ENCODE measurements at regions not wholly inside any gene's neighbourhood (a gene's known extent, or its start where the extent isn't known, plus 50 kb on each side); places are given as distances from the start of the nearest gene placed in this dataset.

- H3K27ac ChIP-seq: no peak overlapping the region
- TF ChIP-seq, protein P1, sequence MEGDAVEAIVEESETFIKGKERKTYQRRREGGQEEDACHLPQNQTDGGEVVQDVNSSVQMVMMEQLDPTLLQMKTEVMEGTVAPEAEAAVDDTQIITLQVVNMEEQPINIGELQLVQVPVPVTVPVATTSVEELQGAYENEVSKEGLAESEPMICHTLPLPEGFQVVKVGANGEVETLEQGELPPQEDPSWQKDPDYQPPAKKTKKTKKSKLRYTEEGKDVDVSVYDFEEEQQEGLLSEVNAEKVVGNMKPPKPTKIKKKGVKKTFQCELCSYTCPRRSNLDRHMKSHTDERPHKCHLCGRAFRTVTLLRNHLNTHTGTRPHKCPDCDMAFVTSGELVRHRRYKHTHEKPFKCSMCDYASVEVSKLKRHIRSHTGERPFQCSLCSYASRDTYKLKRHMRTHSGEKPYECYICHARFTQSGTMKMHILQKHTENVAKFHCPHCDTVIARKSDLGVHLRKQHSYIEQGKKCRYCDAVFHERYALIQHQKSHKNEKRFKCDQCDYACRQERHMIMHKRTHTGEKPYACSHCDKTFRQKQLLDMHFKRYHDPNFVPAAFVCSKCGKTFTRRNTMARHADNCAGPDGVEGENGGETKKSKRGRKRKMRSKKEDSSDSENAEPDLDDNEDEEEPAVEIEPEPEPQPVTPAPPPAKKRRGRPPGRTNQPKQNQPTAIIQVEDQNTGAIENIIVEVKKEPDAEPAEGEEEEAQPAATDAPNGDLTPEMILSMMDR (conservative IDR thresholded peaks at IDR 0.05): no peak
These were observed 177.5 kb downstream of the LPIN1 start for GRCh38 chr2:11923935-11924334.

- H3K27ac ChIP-seq: no peak overlapping the region
- TF ChIP-seq, protein P1 (conservative IDR thresholded peaks at IDR 0.05): no peak
These were observed 179.0 kb downstream of the LPIN1 start for GRCh38 chr2:11925295-11926066.

DNA sequence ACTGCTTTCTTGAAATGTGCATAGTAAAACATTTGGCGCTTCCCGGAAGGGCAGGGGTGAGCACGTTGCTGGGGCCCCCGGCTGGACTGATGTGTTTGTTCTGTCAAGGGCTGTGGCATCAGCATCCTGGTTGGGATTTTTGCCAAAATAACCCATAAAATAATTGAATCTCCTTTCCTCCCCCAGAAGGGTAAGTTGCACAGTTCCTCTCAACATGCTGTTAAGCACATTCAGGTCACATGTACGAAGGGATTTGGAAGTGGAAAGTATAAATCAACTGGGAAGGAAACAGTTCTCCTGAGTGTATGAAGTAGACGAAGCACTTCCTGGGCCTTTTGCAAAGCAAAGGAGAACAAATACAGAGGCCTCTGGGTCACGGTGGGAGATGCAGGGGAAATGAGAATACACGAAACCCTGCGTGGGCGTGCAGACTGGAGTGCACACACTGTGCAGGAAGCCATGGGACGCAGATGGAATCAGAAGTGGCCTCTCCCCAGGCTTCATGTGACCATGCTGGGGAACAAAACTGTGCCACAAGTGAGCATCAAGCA, 183.9 kb downstream of the LPIN1 start:
- TF ChIP-seq, protein P1 (conservative IDR thresholded peaks at IDR 0.05): no peak
- peak overlapping the region; percentile 50 for H3K27ac ChIP-seq

GRCh38 chr2:11932048-11932512, 185.6 kb downstream of the LPIN1 start:
- H3K27ac ChIP-seq: no peak overlapping the region
- TF ChIP-seq, protein P1 (conservative IDR thresholded peaks at IDR 0.05): no peak

DNA sequence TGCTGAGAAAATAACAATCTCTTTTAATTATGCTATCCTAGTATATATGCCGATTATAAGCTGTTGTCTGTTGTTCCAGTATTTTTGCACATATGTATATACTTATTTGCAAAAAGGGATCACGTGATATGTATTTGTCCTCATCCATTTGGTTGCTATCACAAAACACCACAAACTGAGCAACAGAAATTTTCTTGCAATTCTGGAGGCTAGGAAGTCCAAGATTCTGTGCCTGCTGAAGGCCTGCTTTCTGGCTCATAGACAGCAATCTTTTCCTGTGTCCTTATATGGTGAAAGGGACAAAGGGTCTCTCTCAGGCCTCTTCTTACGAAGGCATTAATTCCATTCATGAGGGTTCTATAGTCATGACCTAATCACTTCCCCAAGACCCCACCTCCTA, 186.5 kb downstream of the LPIN1 start:
- TF ChIP-seq, protein P1 (conservative IDR thresholded peaks at IDR 0.05): no peak
- H3K27ac ChIP-seq: no peak overlapping the region

DNA sequence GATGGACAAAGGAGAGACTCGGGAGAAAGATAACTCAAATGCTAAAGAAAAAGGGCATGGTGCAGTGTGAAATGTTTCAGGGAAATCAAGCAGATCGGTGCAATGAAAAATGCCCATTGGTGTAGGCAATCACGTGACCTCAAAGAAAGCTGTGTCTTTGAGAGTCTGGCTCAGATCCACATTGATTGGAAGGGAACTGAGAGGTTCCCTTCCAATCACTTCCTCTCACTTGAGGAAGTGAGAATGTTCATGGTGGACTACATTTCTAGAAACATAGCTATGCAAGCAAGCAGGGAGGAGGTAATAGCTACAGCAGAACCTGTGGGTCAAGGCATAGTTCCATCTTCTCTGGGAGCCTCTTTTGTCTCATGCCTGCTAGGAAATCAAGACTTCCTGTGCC, 187.4 kb downstream of the LPIN1 start:
- TF ChIP-seq, protein P1 (conservative IDR thresholded peaks at IDR 0.05): no peak
- no peak overlapping the region for H3K27ac ChIP-seq

DNA sequence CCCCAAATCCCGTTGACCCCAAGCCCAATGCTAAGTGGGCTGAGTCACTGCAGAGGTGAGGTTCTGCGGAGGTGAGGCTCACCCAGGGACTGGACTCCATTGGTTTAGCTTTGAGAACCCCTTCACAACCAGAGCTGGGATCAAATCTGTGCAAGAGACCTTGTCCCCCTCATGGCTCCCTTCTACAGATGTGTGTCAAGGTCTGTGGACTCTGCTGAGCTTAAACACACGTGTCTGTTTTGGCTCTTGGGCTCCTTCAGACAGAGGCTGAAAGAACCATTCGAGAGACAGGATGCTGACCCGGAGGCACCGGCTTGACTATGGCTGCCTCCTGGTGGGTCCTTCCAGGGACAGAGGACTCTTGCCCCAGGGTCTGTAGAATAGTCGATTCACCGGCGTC, 190.3 kb downstream of the LPIN1 start:
- TF ChIP-seq, protein P1 (conservative IDR thresholded peaks at IDR 0.05): no peak
- H3K27ac ChIP-seq: no peak overlapping the region
